ENCODE measurements at regions not wholly inside any gene's neighbourhood (a gene's known extent, or its start where the extent isn't known, plus 50 kb on each side); places are given as distances from the start of the nearest gene placed in this dataset.

DNA sequence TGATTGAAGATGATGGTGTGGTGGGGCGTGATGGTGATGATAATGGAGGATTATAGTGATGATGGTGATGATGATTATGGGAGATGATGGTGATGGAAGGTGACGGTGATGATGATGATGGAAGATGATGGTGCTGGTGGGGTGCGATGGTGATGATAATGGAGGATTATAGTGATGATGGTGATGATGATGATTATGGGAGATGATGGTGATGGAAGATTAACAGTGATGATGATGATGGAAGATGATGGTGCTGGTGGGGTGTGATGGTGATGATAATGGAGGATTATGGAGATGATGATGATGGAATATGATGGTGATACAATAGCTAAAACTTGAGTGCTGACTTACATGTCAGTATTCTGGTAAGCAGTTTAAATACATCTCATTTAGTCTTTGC is 391.0 kb upstream of the EEF2KMT start:
- Histone ChIP-seq H3K4me3 (ENCODE audit: low read length) (no peak overlapping the region), H3K79me2 (ENCODE audit: low read length) (no peaks in the 10 kb centered on the region), H3K9me3 (ENCODE audit: low read length) (no peaks in the 10 kb centered on the region), H3K4me2 (ENCODE audit: low read length) (no peak overlapping the region), H3K27me3 (ENCODE audit: low read length) (no peaks in the 10 kb centered on the region), H3K27ac (ENCODE audit: low read length) (no peak overlapping the region), H3K9ac (ENCODE audit: low read length) (no peak overlapping the region), H4K20me1 (ENCODE audit: low read length) (no peaks in the 10 kb centered on the region), H3K9me2 (replicated peaks; ENCODE audit: low read length) (no peaks in the 10 kb centered on the region), H3K4me1 (ENCODE audit: insufficient read depth, low read length) (no peaks in the 10 kb centered on the region), H2AFZ (ENCODE audit: low read length) (no peak overlapping the region), H3K36me3 (ENCODE audit: low read depth, low read length) (no peaks in the 10 kb centered on the region), H3F3A (ENCODE audit: low read length, unreplicated experiment) (no peaks in the 10 kb centered on the region)
- no peak for DNase-seq
- no TSS peak for BruUV-seq (replicated peaks)
- no peak for ATAC-seq
- CTCF ChIA-PET = no interaction called here
- POLR2A ChIA-PET (ENCODE audit: unreplicated experiment) = no interaction called here
- no peak for TF ChIP-seq EZH2 (IDR thresholded peaks at IDR 0.05; ENCODE audit: low read length, unreplicated experiment)
- TF ChIP-seq, protein P1, sequence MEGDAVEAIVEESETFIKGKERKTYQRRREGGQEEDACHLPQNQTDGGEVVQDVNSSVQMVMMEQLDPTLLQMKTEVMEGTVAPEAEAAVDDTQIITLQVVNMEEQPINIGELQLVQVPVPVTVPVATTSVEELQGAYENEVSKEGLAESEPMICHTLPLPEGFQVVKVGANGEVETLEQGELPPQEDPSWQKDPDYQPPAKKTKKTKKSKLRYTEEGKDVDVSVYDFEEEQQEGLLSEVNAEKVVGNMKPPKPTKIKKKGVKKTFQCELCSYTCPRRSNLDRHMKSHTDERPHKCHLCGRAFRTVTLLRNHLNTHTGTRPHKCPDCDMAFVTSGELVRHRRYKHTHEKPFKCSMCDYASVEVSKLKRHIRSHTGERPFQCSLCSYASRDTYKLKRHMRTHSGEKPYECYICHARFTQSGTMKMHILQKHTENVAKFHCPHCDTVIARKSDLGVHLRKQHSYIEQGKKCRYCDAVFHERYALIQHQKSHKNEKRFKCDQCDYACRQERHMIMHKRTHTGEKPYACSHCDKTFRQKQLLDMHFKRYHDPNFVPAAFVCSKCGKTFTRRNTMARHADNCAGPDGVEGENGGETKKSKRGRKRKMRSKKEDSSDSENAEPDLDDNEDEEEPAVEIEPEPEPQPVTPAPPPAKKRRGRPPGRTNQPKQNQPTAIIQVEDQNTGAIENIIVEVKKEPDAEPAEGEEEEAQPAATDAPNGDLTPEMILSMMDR (conservative IDR thresholded peaks at IDR 0.05; ENCODE audit: low read depth, low read length) = no peak
- TF ChIP-seq EZH2phosphoT487 (IDR thresholded peaks at IDR 0.05; ENCODE audit: borderline replicate concordance, low read length) = no peak
- intact Hi-C loops (cut with micrococcal nuclease) = no loop called here

DNA sequence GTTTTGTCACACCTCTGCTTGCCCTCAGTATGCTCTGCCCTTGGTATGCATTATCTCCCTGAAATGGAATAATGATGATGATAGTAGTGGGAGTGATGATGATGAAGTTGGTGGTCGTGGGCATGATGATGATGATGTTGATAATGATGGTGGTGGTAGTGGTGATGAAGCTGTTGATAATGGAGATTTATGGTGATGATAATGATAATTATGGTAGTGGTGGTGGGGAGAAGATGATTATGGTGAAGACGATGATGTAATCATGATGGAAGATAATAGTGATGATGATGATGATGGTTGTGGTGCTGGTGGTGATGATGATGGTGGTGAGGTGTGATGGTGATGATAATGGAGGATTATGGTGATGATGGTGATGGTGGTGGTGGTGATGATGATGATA is 390.1 kb upstream of the EEF2KMT start:
- no peak overlapping the region for H3K27ac ChIP-seq (ENCODE audit: low read length)
- ChIA-PET CTCF (no interaction called here), POLR2A (ENCODE audit: unreplicated experiment) (no interaction called here)
- H3K79me2 ChIP-seq (ENCODE audit: low read length) = no peaks in the 10 kb centered on the region
- no peaks in the 10 kb centered on the region for H3K4me1 ChIP-seq (ENCODE audit: insufficient read depth, low read length)
- no peaks in the 10 kb centered on the region for H4K20me1 ChIP-seq (ENCODE audit: low read length)
- H3F3A ChIP-seq (ENCODE audit: low read length, unreplicated experiment) = no peaks in the 10 kb centered on the region
- ATAC-seq (no peak), DNase-seq (no peak)
- no peaks in the 10 kb centered on the region for H3K27me3 ChIP-seq (ENCODE audit: low read length)
- no TSS peak for BruUV-seq (replicated peaks)
- no peaks in the 10 kb centered on the region for H3K36me3 ChIP-seq (ENCODE audit: low read depth, low read length)
- no peaks in the 10 kb centered on the region for H3K9me3 ChIP-seq (ENCODE audit: low read length)
- no peak overlapping the region for H3K4me2 ChIP-seq (ENCODE audit: low read length)
- no peak overlapping the region for H3K9ac ChIP-seq (ENCODE audit: low read length)
- intact Hi-C loops (cut with micrococcal nuclease) = no loop called here
- H3K9me2 ChIP-seq (replicated peaks; ENCODE audit: low read length) = no peaks in the 10 kb centered on the region
- no peak overlapping the region for H3K4me3 ChIP-seq (ENCODE audit: low read length)
- no peak overlapping the region for H2AFZ ChIP-seq (ENCODE audit: low read length)
- TF ChIP-seq EZH2phosphoT487 (IDR thresholded peaks at IDR 0.05; ENCODE audit: borderline replicate concordance, low read length) (no peak), EZH2 (IDR thresholded peaks at IDR 0.05; ENCODE audit: low read length, unreplicated experiment) (no peak)
- TF ChIP-seq, protein P1 (conservative IDR thresholded peaks at IDR 0.05; ENCODE audit: low read depth, low read length) = no peak

DNA sequence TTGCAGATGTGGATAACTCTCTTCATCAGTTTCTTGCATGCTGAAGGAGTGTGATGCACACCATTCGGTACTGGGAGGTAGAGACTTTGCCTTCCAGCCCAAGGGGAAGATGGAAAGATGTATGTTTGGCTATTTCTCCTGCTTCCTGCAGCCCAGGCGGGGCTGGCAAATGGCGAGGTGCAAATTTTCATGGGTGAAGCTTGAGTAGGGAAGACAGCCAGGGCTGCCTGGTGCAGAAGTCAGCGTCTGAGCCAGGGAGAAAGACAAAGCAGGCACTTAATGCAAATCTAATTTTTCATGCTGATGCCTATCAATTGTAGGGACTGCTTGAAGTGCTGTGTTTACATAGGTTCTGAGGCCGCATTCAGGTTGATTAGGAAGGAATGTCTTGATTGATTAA is 384.7 kb upstream of the EEF2KMT start:
- no peak overlapping the region for H2AFZ ChIP-seq (ENCODE audit: low read length)
- no peak overlapping the region for H3K4me3 ChIP-seq (ENCODE audit: low read length)
- no peaks in the 10 kb centered on the region for H3K79me2 ChIP-seq (ENCODE audit: low read length)
- no peak overlapping the region for H3K9ac ChIP-seq (ENCODE audit: low read length)
- H3F3A ChIP-seq (ENCODE audit: low read length, unreplicated experiment) = no peaks in the 10 kb centered on the region
- no peaks in the 10 kb centered on the region for H3K9me2 ChIP-seq (replicated peaks; ENCODE audit: low read length)
- no peak for DNase-seq
- no peaks in the 10 kb centered on the region for H3K9me3 ChIP-seq (ENCODE audit: low read length)
- no peaks in the 10 kb centered on the region for H4K20me1 ChIP-seq (ENCODE audit: low read length)
- H3K4me2 ChIP-seq (ENCODE audit: low read length) = no peak overlapping the region
- CTCF ChIA-PET = no interaction called here
- BruUV-seq (replicated peaks) = no TSS peak
- H3K27me3 ChIP-seq (ENCODE audit: low read length) = no peaks in the 10 kb centered on the region; the same call in 1 of the 2 replicates
- intact Hi-C loops (cut with micrococcal nuclease) = no loop called here
- H3K36me3 ChIP-seq (ENCODE audit: low read depth, low read length) = no peaks in the 10 kb centered on the region
- no peak overlapping the region for H3K27ac ChIP-seq (ENCODE audit: low read length)
- TF ChIP-seq, protein P1 (conservative IDR thresholded peaks at IDR 0.05; ENCODE audit: low read depth, low read length) = no peak
- TF ChIP-seq EZH2phosphoT487 (IDR thresholded peaks at IDR 0.05; ENCODE audit: borderline replicate concordance, low read length) = no peak
- TF ChIP-seq EZH2 (IDR thresholded peaks at IDR 0.05; ENCODE audit: low read length, unreplicated experiment) = no peak
- H3K4me1 ChIP-seq (ENCODE audit: insufficient read depth, low read length) = no peaks in the 10 kb centered on the region
- POLR2A ChIA-PET (ENCODE audit: unreplicated experiment) = no interaction called here
- ATAC-seq = no peak
